COLO668 (cell line): ENCODE measurements at regions not wholly inside any gene's neighbourhood (a gene's known extent, or its start where the extent isn't known, plus 50 kb on each side); places are given as distances from the start of the nearest gene placed in this dataset.
"Not testable (repeated sequence)": the region's sequence is repeated elsewhere in the genome, so short reads cannot be mapped to it uniquely, and the experiment has no call there.

ENCODE experiments used
- DNase-seq: peaks from one replicate; lab custom pipeline; 2025; ENCODE audit not compliant: unreplicated experiment; lab: John Stamatoyannopoulos, UW

- DNase-seq, result no peak
These were observed 70.8 kb upstream of the PTPN13 start for GRCh38 chr4:86523333-86523732.

DNA sequence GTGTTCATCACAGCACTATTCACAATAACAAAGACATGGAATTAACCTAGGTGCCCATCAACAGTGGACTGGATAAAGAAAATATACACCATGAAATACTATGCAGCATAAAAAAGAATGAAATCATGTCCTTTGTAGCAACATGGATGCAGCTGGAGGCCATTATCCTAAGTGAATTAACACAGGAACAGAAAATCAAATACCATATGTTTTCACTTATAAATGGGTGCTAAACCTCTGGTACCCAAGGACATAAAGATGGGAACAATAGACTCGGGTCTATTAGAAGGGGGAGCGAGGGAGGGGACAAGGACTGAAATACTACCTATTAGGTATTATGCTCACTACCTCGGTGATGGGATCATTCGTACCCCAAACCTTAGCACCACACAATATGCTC is 66.4 kb upstream of the PTPN13 start:
- not testable (repeated sequence) for DNase-seq

DNA sequence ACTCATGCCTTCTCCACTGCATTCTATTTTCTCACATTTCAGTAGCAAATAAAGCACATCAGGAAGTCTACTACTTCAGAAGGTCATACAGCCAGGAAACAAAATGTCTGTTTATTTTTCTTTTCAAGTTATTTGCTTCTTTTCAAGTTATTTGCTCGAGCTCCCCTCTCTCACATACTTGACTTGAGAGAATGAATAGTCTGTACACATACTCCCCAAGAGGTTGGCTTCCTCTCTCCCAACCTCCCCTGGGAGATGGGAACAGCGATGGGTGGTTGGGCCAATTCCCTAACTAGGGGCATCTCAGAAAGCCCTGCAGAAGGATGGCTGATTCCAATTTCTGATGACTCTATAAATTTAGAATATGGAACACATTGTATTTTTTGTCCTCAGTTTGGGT is 64.7 kb upstream of the PTPN13 start:
- no peak for DNase-seq

DNA sequence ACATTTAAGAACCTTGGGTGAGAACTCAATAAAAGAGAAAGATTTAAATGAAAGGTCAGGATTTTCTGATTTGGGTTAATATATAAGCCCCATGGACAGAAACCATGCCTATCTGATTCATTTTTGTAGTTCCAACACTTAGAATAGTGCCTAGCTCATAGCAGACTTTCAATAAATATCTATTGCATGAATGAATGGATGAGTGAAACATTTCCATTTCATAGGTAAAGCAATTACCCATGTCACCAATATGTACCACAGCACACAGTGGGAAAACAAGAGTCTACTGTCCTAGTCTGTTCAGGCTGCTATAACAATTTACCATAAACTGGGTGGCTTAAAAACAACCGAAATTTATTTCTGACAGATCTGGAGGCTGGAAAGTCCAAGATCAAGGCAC is 63.9 kb upstream of the PTPN13 start:
- DNase-seq, result no peak

GRCh38 chr4:86531440-86531839 is 62.7 kb upstream of the PTPN13 start:
- no peak for DNase-seq

DNA sequence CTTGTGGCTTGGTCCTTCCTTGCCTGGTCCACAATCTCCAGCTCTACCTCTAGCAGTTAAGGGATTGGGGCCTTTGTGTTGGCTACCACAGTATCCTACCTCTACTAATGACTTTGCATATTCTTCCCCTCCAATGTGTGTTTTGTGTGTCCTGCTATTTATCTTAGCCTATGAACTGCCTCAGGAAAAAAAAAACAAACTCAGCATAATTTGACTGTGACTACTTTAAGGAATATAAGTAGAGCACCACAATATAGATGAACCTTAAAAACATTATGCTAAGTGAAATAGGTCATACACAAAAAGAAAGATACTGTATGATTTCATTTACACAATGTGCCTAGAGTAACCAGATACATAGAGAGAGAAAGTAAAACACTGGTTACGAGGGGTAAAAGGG is 61.3 kb upstream of the PTPN13 start:
- DNase-seq, result no peak

GRCh38 chr4:86536151-86536550 is 58.0 kb upstream of the PTPN13 start:
- DNase-seq, result no peak

DNA sequence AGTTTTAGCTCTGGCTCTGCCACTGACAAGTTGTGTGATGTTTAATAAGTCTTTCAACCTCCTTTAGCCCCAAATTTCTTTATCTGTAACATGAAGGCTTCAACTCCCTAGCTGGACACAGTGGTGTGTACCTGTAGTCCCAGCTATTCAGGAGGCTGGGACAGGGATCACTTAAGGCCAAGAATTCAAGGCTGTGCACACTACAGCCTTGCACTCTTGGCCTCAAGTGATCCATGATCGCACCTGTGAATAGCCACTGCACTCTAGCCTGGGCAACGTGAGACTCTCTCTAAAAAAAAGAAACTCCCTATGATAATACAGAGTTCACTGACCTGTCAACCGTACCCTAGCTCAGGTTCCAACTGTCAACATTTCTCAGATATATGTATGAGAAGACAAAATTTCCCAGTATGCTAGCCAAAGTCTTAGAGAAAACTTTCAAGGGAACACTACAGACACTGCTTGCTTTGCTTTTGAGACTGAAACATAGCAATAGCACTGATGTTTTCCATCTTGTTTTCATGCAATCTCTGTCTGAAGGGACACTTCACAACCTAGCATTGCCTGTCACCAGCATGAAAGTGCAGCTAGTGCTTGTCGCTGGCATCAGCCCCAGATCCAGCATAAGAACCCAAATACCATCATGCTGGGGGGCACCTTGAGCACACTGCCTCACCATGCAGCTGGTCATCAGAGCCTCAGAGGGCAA is 51.6 kb upstream of the PTPN13 start:
- DNase-seq, result no peak

- no peak for DNase-seq
These were observed 51.0 kb upstream of the PTPN13 start for GRCh38 chr4:86543080-86543479.

DNA sequence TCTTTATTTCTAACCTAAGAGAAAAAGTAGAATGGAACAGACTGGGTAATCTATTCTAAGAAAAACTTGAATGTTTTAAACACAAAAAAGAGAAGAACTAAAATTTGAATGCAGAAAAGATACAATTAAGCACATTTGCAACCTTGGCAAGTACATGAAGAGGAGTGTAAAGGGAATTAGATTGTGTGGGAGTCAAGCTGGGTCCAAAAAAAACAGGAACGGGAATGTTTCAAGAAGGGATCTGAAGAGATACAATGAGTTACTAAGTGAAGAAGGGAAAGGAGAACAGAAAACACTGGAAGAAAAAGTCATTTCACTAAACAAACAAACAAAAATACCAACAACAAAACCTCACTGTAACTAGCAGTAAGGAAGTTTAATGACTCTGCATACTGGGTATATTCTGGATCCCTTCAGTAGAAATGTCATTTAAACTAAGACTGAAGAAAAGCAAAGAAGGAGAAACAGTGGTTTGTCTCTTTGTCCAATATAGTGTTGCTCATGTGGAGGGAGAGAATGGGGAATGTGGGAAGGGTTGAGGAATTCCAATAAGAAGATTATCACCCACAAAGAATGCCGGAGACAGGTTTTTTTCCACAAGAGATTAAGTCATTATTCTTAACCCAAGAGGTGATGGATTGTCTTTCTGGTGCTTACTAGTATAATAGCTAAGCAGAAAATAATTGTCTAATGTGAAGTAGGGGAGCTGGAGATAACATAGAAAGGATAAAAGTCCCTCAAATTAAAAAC is 50.4 kb upstream of the PTPN13 start:
- DNase-seq, result no peak

DNA sequence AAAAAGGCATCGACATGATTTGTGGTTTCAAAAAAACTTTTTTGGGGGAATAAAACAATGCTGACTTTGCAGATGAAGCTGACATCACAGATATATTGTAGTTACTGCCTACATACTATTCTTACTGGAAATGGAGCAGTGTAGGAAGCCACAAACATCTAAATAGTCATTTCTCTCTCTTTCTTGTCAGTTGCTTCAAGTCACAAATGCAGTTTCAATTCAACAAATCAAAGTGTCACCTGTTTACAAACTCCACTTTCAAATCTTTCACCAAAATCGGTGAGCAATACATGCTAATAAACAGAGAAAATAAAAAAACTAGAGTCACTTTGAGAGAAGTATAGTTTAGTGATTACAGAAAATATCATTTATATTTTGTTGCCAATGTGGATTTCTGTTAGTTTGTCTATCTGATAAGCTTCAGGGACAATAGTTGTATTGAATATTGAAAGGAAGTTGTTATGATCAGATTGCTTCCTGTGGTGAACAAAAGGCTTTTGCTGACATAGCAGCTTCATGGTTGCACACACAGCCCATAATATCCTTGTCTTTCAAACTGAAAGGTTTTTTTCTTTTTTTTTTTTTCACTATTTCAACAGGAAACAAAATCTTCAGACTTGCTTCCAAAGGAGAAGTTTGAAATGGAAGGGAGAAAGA is 49.7 kb upstream of the PTPN13 start:
- no peak for DNase-seq
